Transverse colon (tissue), 4 donors: ENCODE measurements at regions not wholly inside any gene's neighbourhood (a gene's known extent, or its start where the extent isn't known, plus 50 kb on each side); places are given as distances from the start of the nearest gene placed in this dataset.

Source experiments
- EP300 ChIP-seq: sonication (generic); formaldehyde crosslinking; IDR thresholded peaks from one replicate; pipeline ENCODE4 v1.6.1; 2017; ENCODE audit warnings: antibody characterized with exemption, low read depth
- POLR2A ChIP-seq: fragments of 450-650 bp; IDR thresholded peaks from one replicate; pipeline ENCODE4 v1.6.1; 2016; ENCODE audit warnings: antibody characterized with exemption, mild to moderate bottlenecking, moderate library complexity
- POLR2AphosphoS5 ChIP-seq, 3 donors: sonication (generic); formaldehyde crosslinking; IDR thresholded peaks; one replicate each; pipeline ENCODE4 v1.6.1; 2016; ENCODE audit warnings: antibody characterized with exemption in 3 of 3
- TF ChIP-seq, protein P1 (sequence below), 5 experiments: fragments of 200-600 bp in 3 of 5; fragments of 450-650 bp in 2 of 5; sonication (generic) in 3 of 5; IDR thresholded peaks; 1 replicate in 2 of 5; 2 replicates in 3 of 5; pipeline ENCODE4 v1.5.1; 2016 to 2017; ENCODE audit warnings: antibody characterized with exemption in 5 of 5, inconsistent platforms in 3 of 5, mild to moderate bottlenecking in 2 of 5, moderate library complexity in 1 of 5

DNA sequence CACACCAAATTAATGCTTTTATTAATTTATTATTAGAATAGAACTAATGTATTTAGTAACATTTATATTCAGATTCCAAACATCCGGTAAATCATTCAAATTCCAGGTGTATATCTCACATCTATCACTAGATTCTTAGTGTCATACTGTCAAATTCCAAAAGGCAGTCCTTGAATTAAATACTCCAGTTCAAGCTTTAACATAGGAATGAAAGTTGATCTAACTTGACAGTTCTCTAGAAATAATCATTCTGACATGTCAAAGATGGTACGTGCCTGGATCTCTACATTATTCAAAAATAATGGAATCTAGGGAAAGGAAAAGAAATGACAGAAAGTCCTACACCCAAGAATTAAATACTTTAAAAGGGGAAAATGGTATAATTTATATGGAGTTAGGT is 1161.5 kb downstream of the PCDH9 start:
- TF ChIP-seq, protein P1, sequence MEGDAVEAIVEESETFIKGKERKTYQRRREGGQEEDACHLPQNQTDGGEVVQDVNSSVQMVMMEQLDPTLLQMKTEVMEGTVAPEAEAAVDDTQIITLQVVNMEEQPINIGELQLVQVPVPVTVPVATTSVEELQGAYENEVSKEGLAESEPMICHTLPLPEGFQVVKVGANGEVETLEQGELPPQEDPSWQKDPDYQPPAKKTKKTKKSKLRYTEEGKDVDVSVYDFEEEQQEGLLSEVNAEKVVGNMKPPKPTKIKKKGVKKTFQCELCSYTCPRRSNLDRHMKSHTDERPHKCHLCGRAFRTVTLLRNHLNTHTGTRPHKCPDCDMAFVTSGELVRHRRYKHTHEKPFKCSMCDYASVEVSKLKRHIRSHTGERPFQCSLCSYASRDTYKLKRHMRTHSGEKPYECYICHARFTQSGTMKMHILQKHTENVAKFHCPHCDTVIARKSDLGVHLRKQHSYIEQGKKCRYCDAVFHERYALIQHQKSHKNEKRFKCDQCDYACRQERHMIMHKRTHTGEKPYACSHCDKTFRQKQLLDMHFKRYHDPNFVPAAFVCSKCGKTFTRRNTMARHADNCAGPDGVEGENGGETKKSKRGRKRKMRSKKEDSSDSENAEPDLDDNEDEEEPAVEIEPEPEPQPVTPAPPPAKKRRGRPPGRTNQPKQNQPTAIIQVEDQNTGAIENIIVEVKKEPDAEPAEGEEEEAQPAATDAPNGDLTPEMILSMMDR (IDR thresholded peaks at IDR 0.05), result no peak
- TF ChIP-seq EP300 (no peak), POLR2A (no peak), POLR2AphosphoS5 (IDR thresholded peaks at IDR 0.05) (no peak)
